ENCODE measurements at regions not wholly inside any gene's neighbourhood (a gene's known extent, or its start where the extent isn't known, plus 50 kb on each side); places are given as distances from the start of the nearest gene placed in this dataset. TPM values are rescaled to one million over a fixed set of nuclear protein-coding genes. Genes with fewer than 3 reads are reported as not detected.

DNA sequence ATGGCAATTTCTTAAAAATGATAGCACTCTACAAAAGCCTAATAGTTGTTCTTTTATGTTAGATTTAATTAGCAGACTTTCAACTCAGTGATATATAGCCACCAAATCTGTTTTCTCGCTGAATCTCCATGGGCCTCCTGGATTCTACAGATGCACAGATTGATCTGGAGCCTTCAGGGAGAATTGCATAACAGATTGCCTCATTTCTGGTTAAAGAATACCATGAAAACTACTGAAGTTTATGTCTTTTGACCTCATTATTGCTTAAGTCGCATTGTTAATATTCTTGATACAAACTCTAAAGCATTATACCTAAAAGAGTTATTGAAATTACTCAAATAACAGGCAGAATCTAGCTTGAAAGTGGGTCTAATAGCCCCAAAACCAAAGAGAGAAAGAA, 53.7 kb upstream of the PRR20A start (continued):
- TF ChIP-seq, protein P1, sequence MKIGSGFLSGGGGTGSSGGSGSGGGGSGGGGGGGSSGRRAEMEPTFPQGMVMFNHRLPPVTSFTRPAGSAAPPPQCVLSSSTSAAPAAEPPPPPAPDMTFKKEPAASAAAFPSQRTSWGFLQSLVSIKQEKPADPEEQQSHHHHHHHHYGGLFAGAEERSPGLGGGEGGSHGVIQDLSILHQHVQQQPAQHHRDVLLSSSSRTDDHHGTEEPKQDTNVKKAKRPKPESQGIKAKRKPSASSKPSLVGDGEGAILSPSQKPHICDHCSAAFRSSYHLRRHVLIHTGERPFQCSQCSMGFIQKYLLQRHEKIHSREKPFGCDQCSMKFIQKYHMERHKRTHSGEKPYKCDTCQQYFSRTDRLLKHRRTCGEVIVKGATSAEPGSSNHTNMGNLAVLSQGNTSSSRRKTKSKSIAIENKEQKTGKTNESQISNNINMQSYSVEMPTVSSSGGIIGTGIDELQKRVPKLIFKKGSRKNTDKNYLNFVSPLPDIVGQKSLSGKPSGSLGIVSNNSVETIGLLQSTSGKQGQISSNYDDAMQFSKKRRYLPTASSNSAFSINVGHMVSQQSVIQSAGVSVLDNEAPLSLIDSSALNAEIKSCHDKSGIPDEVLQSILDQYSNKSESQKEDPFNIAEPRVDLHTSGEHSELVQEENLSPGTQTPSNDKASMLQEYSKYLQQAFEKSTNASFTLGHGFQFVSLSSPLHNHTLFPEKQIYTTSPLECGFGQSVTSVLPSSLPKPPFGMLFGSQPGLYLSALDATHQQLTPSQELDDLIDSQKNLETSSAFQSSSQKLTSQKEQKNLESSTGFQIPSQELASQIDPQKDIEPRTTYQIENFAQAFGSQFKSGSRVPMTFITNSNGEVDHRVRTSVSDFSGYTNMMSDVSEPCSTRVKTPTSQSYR (CRISPR knock-in tag; IDR thresholded peaks at IDR 0.05) = no peak
- TF ChIP-seq, protein P2, sequence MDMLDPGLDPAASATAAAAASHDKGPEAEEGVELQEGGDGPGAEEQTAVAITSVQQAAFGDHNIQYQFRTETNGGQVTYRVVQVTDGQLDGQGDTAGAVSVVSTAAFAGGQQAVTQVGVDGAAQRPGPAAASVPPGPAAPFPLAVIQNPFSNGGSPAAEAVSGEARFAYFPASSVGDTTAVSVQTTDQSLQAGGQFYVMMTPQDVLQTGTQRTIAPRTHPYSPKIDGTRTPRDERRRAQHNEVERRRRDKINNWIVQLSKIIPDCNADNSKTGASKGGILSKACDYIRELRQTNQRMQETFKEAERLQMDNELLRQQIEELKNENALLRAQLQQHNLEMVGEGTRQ (CRISPR knock-in tag; IDR thresholded peaks at IDR 0.05) = no peak
- no peak for TF ChIP-seq HMGA2 (CRISPR knock-in tag; IDR thresholded peaks at IDR 0.05)
- no peak for TF ChIP-seq NR3C1 (CRISPR knock-in tag; conservative IDR thresholded peaks at IDR 0.05; ENCODE audit: low read depth)
- TF ChIP-seq, protein P3, sequence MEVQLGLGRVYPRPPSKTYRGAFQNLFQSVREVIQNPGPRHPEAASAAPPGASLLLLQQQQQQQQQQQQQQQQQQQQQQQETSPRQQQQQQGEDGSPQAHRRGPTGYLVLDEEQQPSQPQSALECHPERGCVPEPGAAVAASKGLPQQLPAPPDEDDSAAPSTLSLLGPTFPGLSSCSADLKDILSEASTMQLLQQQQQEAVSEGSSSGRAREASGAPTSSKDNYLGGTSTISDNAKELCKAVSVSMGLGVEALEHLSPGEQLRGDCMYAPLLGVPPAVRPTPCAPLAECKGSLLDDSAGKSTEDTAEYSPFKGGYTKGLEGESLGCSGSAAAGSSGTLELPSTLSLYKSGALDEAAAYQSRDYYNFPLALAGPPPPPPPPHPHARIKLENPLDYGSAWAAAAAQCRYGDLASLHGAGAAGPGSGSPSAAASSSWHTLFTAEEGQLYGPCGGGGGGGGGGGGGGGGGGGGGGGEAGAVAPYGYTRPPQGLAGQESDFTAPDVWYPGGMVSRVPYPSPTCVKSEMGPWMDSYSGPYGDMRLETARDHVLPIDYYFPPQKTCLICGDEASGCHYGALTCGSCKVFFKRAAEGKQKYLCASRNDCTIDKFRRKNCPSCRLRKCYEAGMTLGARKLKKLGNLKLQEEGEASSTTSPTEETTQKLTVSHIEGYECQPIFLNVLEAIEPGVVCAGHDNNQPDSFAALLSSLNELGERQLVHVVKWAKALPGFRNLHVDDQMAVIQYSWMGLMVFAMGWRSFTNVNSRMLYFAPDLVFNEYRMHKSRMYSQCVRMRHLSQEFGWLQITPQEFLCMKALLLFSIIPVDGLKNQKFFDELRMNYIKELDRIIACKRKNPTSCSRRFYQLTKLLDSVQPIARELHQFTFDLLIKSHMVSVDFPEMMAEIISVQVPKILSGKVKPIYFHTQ (CRISPR knock-in tag; IDR thresholded peaks at IDR 0.05) = no peak
- no peak for TF ChIP-seq MXD4 (CRISPR knock-in tag; IDR thresholded peaks at IDR 0.05; ENCODE audit: borderline replicate concordance)
- TF ChIP-seq CREM (CRISPR knock-in tag; IDR thresholded peaks at IDR 0.05) = no peak

Small RNA genes lying in the stretch of these regions (microRNA-seq; reads per million reads assigned to microRNA genes)
- gene MIR1297 (ENCODE audit: borderline number of aligned reads) = not detected
- gene MIR5007 (ENCODE audit: borderline number of aligned reads) = not detected
